ENCODE measurements at regions not wholly inside any gene's neighbourhood (a gene's known extent, or its start where the extent isn't known, plus 50 kb on each side); places are given as distances from the start of the nearest gene placed in this dataset.

DNA sequence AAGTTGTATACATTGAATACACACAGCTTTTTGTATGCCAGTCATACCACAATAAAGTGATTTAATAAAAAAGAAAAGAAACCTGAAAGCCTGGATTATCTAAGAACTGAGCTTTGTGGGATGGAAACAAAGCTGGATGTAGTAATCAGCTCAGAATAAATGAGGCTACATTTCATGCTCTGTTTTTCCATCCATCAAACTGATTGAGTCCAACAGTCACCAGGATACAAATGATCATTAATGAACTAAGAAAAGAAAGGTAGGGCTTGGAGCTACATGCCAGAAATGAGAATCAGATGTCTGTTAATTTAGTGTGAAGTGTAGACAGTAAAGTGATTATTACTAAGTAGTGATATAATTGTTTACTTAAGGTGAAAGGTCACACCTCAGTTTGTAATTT, 109.8 kb upstream of the TARS1 start:
- no peak for TF ChIP-seq CTCF (conservative IDR thresholded peaks at IDR 0.05; ENCODE audit: control insufficient read depth, insufficient read depth, low read depth, low read length)
- DNase-seq (ENCODE audit: low read depth), result no peak
- H3K4me3 ChIP-seq (ENCODE audit: control insufficient read depth, low read depth, low read length), result no peak overlapping the region

DNA sequence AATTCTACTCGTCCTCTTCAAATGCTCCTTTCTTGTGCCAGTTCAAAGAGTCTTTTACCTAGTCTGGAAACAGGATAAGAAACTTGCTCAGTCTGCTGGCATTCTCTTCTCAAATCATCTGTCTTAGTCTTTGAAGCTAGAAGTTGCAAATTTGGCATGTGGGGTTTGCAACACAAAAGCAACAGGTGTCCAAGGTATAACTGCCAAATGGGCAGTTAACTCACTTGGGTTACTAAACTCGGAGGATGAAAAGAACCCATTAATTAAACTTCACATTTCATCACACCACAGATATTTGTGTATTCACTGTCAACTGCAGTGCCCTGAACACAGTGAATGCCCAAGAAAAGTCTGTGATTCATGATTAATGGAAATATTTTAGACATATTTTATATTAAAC, 108.0 kb upstream of the TARS1 start:
- no peak overlapping the region for H3K4me3 ChIP-seq (ENCODE audit: control insufficient read depth, low read depth, low read length)
- no peak for DNase-seq (ENCODE audit: low read depth)
- no peak for TF ChIP-seq CTCF (conservative IDR thresholded peaks at IDR 0.05; ENCODE audit: control insufficient read depth, insufficient read depth, low read depth, low read length)

GRCh38 chr5:33334829-33335228, 105.9 kb upstream of the TARS1 start:
- H3K4me3 ChIP-seq (ENCODE audit: control insufficient read depth, low read depth, low read length), result no peak overlapping the region
- no peak for DNase-seq (ENCODE audit: low read depth)
- no peak for TF ChIP-seq CTCF (conservative IDR thresholded peaks at IDR 0.05; ENCODE audit: control insufficient read depth, insufficient read depth, low read depth, low read length)

DNA sequence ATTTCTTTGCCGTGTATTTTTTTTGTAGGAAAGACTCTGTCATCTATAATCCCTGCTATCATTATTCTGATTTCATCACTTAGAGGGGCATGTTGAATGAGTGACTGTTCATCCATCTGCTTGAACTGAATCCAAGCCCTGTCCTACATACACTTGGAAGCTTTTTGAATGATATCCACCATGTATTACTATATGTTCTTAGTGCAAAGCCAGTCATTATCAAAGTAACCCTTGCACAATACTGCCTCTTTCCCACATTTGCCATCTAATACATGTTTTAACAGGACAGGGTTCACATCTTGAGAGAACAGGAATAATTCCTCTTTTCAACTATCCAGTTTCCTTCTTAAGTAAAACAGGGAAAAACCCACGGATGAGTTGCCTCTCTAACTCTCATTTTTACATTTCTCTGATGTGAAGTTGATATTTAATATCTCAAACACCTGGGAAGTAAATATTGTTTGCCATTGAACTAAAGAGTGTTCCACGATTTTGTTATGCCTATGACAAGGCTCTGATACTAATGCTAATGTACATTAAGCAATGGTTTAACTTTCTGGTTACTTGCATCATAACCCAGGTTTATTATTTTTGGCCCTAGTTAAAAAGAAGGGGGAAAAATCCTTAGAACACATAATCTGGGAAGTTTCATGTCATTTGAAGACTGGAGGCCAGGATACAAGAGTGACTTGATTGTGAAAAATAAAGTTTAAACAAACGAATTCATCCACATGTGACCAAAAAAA, 103.7 kb upstream of the TARS1 start:
- no peak for TF ChIP-seq CTCF (conservative IDR thresholded peaks at IDR 0.05; ENCODE audit: control insufficient read depth, insufficient read depth, low read depth, low read length)
- no peak overlapping the region for H3K4me3 ChIP-seq (ENCODE audit: control insufficient read depth, low read depth, low read length)
- peak; percentile 83 for DNase-seq (ENCODE audit: low read depth)

- TF ChIP-seq CTCF (conservative IDR thresholded peaks at IDR 0.05; ENCODE audit: control insufficient read depth, insufficient read depth, low read depth, low read length), result no peak
- no peak overlapping the region for H3K4me3 ChIP-seq (ENCODE audit: control insufficient read depth, low read depth, low read length)
- DNase-seq (ENCODE audit: low read depth), result peak; percentile 43
These were observed 103.2 kb upstream of the TARS1 start for GRCh38 chr5:33337637-33337992.

- no peak for TF ChIP-seq CTCF (conservative IDR thresholded peaks at IDR 0.05; ENCODE audit: control insufficient read depth, insufficient read depth, low read depth, low read length)
- no peak for DNase-seq (ENCODE audit: low read depth)
- H3K4me3 ChIP-seq (ENCODE audit: control insufficient read depth, low read depth, low read length), result no peak overlapping the region
These were observed 102.2 kb upstream of the TARS1 start for GRCh38 chr5:33338336-33339110.

All from fibroblast of mammary gland (primary cell).